Hepatic stellate cell (primary cell): ENCODE measurements at regions not wholly inside any gene's neighbourhood (a gene's known extent, or its start where the extent isn't known, plus 50 kb on each side); places are given as distances from the start of the nearest gene placed in this dataset.

ENCODE experiments used
- DNase-seq: peaks from one replicate; pipeline ENCODE4 v3.0.0; 2011; ENCODE audit warnings: low spot score

DNA sequence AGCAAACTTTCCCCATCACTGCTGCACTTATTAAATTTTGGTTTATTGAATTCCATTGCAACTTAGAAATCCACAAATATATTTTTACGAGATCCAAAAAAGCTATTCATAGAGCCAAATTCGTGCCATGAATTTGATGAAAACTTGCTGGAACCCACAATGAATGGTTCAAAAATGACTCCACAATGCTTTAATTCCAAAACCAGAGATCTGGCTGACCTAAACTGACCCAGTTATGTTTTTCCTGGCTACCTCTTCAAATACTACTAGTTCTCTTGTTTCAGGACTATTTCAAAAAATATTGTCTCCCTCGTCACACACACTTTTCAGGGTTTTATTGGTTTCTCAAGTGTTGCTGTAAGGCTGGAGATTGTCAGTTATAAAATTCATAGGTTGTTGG lies 474.8 kb downstream of the PDGFC start:
- no peak for DNase-seq

DNA sequence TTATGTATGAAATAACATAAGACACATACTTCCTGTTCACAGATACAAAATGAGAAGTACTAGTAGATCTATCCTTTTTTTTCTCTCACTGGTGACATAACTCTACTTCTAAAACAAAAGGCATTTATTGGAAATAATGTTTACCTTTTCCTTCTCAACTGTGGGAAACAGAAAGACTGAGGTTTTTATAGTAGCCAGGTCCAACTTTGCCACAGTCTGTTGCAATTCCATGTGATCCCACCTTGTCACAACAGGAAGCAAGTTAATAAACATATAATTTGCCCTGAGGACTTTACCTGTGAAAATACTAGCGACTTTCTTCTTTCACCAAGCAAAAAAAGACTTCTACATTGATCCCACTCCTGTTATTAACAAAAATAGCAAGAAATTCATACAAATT lies 475.8 kb downstream of the PDGFC start:
- DNase-seq = no peak

DNA sequence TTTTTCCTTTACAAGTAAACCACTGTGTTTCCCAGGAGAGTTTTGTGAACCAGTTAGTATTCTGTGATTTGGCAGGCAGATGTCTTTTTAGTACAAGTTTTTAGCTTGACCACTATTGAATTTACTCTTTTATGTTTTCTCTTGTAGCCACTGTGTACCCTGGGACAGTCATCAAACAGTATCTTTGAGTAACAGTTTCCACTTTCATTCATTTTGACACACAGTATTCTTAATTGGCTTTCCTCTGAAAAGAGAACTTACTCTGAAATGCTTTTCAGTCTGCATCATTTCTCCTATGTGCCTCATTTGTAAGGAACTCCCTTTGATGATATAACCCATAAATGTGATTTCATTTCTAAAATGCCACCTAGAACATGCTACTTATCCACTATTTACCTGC lies 476.5 kb downstream of the PDGFC start:
- no peak for DNase-seq

DNA sequence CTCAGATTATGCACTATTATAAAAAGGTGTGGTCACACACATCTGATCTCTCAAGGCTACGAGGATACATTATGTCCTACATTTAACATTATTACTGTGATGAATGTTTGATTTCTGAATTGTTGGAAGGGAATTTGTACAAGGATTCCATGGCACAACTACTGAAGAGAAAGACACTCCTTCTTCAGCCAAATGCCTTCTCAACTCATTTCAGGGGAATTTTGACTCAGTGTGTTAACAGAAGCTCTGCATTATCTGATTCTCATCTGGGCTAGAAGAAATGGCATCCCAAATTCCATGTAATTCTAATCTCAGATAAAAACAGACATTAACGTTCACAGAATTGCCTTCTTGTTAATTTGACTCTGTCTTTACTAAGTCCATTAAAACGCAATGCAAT lies 477.7 kb downstream of the PDGFC start:
- DNase-seq = no peak

DNA sequence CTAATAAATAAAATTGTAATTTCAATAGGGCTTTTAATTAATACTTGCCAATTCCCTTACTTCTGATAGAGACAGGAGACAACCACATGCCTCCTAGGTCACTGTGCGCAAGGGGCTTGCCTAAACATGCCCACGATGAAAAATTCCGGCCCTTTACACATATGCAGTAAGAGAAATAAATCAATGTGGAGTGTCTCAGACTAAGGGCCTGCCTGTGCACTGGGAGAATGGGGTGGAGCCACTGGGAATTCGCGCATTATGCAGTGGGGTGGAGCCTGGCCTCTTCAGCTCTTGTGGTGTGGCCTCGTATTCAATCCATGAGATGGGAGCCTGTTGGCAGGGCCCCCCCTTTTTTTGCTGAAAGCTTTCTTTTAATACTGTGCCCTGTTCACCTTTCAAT lies 484.5 kb downstream of the PDGFC start:
- no peak for DNase-seq

DNA sequence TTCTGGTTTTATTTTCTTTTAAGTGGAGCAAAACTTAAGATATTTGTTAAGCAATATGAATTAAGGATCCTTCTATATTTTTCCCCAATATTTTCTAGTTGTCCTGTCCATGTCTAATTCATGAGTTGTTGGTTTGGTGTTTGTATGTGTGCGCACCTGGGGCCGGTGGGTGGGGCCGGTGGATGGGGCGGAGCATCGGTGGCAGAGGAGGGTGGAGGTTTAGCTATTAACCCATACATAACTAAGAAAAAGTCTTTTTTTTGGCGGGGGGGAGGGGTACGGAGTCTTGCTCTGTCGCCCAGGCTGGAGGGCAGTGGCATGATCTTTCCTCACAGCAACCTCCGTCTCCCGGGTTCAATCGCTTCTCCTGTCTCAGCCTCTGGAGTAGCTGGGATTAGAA lies 489.8 kb downstream of the PDGFC start:
- no peak for DNase-seq

DNA sequence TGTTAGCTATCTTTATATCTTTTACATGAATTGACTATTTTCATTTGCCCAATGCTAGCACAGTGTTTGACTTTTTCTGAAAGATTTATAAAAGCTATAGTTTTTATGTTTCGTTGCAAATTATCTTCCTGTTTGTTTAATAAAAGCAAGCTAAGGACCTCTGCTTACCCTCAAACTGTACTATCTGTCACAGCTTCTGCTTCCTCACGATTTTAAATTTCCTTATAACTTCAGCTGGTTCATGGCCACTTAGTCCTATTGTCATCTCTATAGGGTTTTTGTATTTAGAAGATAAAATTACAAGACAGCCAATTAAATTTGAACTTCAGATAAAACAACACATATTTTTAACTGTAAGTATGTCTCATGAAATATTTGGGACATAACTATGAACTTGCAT lies 494.0 kb downstream of the PDGFC start:
- no peak for DNase-seq

DNA sequence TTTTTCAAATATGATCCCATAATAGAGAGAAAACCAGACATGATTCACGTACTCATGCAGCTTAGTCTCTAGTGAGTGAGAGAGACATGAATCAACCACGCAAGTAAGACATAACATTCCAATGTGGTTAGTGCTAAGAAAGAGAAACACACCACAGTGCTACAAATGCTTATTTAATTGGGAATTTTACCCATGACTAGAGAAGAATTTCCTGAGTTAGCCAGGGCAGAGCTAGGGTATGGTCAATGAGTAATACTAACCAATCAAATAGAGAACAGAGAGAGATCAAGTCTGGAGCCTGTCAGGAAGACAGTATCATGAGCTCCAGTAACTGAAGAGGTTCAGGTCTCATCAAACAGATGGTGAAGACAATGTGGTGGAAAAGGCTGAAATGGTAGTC lies 495.2 kb downstream of the PDGFC start:
- DNase-seq = peak; percentile 73

DNA sequence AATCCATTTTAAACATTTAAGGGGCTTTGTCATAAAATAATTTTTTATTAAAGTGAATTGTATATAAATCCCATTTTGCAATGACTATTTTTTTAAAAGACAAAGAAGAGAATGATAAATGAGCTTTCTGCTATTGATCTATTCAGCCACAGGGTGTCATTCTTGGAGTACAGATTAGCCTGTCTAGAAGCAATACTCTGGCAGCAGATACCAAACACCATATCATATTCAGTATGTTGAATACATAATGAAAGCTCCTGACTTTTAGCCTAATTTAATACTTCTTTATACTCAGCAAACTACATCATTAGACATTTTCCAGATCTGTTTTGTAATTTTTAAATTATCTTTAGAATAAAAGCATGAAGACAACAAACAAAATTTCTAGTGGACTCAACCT lies 496.3 kb downstream of the PDGFC start:
- DNase-seq = peak; percentile 22

DNA sequence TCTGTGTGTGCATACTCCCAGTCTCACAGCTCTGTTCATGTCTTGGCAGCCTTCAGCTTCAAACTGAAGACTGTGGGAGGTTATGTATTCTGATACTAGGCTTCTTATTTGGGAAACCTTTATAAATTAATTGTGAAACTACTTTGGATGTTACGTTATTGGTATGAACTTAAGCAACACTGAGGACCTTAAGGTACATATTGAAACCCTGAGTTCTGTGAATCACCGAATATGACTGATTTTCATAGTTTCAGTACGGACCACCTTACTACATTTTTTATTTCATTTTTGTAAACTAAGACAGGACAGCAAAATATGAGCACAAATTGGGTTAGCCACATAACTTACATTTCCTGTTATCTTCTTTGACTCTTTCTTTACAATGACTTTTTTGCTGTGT lies 498.4 kb downstream of the PDGFC start:
- no peak for DNase-seq

DNA sequence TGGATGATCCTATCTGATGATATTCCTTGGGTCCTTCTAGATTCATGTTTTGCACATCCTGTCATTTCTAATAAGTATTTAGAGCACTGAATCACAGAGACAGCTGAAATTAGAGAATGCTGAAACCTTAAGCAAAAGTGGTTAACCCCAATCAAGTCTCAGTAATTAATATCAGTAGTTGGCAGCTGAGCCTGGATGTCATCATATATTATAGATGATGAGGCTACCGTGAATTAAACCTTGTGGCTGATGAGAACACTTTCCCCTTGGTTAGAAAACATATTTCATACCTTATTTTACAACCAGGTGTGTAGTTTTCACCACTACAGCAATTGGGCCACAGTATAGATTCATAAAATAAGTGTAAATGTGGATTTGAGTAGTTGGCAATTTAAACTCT lies 499.0 kb downstream of the PDGFC start:
- no peak for DNase-seq

DNA sequence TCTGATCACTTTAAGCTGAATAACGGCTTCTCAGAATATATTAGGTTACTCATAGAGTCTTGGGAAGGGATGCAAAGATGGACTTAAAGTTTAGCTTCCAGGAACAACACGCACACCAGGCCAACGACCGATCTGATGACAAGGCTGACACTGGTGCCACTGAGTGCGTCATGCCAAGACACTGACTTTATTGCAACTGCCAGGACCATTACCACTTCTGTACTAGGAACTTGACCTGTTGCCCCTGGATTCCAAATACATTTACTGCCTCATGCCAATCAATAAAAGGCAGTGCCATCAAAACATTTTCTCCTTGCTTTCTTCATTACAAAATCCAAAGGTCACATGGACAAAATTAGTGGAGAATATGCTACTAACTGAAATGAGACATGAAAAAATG lies 505.9 kb upstream of the CTSO start:
- DNase-seq = no peak

DNA sequence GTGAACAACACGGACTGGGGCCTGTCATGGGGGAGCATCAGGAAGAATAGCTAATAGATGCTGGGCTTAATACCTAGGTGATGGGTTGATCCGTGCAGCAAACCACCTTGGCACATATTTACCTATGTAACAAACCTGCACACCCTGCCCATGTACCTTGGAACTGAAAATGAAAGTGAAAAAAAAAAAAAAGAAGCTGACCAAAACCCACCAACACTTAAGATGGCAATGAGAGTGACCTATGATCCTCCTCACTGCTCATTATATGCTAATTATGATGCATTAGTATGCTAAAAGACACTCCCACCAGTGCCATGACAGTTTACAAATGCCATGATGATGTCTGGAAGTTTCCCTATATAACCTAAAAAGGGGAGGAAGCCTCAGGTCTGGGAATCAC lies 503.2 kb upstream of the CTSO start:
- no peak for DNase-seq

DNA sequence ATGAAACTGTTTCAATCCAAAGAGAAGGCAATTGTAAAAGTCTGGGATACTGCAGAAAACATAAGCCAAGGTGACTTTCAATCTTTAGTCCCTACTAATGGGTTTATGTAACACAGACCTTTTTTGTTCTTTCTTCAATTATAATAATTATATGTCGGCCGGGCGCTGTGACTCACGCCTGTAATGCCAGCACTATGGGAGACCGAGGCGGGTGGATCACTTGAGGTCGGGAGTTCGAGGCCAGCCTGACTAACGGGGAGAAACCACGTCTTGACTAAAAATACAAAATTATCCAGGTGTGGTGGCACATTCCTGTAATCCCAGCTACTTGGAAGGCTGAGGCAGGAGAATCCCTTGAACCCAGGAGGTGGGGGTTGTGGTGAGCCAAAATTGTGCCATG lies 489.8 kb upstream of the CTSO start:
- DNase-seq = no peak

DNA sequence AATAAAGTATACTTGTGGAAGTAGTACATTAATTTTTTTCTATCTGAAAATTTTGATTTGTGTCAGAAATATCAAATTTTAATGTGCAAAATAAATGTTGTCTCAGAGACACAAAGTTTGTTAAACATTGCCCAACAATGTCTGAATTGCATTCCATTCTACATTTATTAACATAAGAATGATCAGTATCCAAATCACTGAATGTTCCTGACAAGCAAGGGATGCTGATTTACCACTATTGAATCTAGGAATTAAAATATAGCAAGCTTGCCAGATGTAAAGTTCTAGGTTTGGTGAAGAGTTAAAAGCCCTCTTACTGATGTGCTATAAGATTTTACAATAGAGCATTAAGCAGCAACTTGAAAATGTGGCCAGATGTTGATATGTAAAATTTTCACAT lies 489.2 kb upstream of the CTSO start:
- DNase-seq = no peak

DNA sequence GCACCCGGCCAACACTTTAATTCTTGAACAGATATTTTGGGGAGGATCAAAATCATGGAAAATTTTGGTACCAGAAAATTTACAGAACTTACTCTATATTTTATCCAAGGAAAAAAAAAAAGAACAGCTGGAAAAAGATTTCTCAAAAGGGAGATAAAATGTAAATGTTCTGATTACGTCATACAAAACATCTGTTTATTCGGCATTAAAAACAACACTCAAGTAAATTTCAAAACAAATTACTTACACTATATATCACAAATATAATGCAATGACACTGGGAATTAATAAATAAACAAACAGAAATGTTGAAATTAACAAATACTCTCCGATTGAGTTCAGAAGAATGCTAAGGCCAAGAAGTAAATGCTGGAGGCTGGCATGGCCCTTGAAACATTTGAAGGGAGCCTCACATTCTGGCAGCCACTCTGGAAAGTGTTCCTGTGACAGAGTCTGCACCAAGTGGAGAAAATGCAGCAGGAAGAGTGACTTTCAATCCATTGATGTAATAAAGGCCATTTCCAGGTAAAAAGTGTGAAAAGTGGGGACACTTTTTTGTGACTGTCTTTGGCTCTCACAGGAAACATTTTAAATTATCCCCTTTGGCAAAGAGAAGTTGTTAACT lies 486.0 kb upstream of the CTSO start:
- no peak for DNase-seq

DNA sequence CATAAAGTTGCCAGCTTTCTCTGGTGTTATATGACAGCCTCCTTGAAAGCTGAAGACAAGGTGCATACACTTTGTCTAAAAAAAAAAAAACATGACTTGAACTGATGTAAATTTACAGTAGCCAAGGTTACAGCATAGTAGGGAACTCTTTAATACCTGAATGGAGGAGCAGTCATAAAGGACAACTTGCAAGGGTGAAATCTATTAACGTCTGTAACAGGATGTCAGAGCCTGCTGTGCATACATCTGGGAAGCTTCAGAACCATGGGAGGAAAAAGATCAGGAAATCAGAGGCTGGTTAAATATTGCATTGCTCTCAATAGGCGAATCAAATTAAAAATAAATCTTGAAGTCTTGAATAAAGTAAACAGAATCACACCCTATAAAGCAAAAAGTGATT lies 484.0 kb upstream of the CTSO start:
- DNase-seq = no peak

DNA sequence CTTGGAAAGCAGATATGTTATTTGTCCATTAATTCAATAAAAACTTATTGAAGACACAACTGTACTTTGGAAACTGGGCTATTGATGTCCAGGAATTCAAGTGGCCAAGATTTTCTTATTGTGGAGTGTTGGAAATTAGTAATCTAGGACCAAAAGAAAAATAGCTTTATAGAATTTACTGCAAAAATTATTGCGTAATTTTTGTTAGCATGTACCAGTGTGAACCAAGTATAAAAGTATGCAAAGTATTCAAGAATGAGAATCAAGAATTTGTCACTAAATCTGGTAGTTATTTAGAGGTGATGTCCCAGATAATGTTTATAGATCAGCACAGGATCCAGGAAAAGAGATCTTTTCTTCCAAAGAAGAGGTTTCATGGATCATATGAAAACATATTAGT lies 468.9 kb upstream of the CTSO start:
- DNase-seq = no peak

DNA sequence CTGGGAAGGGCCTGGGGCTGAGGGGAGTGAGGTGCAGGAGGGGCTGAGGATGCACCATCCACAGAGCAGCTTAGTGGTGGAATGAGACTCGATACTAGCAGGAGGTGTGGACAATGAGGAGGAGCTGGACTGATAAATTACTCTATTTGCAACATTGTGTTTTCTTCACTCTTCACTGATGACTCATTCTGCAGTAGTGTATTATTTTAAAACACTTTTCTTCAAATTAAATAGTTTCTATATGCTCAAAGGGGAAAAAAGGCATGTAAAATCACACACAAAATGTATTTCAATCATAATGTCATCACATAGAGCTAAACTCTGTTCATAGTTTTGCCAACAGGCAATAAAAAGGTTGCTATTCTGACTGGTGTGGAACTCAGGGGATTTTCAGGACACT lies 467.0 kb upstream of the CTSO start:
- no peak for DNase-seq

DNA sequence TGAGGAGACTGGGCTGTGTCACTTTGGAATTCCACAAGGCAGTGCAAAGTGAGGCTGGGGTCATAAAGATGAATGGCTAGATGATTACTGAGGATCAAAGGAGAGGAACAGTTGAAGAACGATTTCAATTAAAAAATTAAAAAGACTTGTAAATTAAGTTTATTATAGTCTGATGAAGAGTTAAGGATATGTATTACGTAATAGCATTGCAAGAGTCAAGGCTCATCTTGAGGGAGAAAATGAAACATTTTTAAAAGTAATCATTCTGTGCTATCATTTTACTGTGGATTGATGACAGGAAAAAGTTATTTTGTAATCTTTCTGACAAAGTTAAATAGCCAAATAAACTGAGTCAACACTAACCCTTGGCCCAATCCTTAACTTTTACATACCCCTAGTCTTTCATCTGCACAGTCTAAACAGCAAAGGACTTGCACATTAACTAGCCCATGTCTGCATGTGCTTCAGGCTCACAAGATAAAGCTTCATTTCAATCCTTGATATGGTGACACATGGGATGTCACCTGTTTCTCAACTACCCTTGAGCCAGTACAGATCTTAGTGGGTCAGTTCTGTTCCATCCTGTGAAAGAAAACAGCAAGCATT lies 465.5 kb upstream of the CTSO start:
- no peak for DNase-seq

DNA sequence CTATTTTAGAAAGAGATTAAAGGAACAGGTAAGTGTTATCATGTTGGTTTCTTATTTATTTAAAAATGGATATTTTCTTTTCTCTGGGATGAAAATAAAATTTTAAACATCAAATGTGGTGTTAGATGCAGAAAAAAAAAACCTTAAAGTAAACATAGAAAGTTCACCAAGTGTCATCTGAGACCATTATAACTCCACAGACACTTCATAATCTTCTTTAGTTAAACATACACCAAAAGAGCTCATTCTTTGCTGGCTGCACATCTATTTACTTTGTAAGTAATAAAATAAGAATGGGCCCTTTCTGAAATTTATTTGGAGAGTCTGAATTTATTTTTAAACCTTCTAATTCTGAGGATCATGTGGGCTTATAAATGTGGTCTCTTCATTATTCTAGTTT lies 460.7 kb upstream of the CTSO start:
- DNase-seq = no peak

DNA sequence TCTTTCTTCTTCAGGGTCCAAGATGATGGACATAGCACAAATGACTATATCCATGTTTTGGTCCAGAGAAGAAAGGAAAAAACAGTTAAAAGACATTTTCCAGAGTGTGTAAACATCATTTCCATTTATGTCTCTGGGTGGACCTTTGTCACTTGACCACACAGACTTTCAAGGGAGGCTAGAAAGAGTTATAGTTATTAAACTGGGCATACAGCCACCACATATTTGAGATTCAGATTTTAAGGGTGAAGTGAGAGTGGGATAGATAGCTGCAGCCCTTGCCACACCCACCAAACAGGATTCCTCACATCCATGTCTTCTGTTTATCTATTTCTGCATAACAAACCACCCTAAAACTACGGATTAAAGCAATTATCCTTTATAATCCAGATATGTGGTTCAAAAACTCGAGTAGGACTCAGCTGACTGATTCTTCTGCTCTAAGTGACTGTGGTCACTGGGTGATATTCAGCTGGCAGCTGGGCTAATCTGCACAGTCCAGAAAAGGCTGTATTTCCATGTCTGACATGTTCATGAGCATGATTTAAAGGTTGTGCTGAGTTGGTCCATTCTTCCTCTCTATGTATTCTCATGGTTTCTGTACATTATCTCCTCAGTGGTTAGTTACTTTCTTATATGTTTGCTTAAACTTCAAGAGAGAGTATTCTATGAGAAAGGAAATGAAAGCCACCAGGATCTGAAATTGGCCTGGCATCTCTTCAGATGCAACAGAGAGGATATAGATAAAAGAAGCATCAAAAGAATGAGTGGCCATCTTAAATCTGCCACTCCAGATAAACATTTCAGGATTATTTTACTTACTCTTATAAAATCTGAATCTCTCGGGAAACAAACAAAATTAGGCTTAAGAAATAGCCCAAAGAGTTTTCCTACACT lies 459.8 kb upstream of the CTSO start:
- no peak for DNase-seq

DNA sequence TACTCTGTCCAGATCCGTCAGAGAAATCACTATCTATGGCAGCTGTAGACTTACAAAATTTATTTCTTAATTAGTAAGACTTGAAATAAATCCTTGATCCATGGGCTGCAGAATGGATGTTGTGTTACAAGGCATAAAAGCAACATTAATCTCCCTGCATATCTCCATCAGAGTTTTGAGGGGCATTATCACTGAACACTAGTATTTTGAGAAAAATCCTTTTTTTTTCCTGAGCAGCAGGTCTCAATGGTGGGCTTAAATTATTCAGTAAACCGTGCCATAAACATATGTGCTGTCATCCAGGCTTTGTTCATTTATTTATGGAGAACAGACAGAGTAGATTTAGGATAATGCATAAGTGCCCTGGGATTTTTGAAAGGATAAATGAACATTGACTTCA lies 457.9 kb upstream of the CTSO start:
- no peak for DNase-seq

DNA sequence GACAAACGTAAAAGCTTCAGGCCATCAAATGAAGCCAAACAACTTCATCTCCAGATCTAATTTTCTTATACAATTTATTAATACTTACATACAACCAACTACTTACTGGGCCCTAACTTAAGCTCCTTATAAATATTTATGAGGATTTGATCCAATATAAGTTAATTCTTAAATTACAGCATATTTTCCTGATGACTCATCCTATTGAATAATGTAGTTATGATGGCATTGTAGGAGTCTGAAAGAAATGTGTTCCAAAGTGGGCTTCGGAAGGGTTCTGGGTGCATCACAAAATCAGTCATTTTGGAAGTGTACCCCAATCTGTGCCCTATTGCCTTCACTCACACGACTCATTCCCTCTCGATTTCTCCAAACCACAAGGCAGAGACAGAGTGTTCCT lies 455.1 kb upstream of the CTSO start:
- DNase-seq = no peak
